ENCODE measurements at regions not wholly inside any gene's neighbourhood (a gene's known extent, or its start where the extent isn't known, plus 50 kb on each side); places are given as distances from the start of the nearest gene placed in this dataset.

DNA sequence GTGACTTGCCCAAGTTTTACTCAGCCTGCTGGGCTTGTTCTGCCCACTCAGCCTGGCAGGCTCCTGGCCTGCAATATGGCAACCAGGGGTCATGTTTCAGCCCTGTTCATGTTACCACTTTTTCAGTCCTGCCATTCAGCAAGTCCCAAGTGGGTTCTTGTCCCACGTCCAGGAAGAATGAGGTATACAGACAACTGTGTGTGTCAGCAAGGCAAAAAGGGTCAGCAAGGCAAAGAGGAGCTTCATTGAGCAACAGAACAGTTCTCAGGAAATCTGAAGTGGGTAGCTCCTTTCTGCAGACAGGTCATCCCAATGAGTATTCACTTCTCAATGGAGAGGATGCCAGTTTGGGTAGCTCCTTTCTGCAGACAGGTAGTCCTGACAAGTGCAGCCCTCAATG is 1233.3 kb upstream of the B3GALT2 start:
- ATAC-seq (no peak), FAIRE-seq (no peak), DNase-seq (ENCODE audit: low read depth, low spot score) (no peak)
- no peak overlapping the region for H3K4me3 ChIP-seq
- no peaks in the 10 kb centered on the region for H3K27me3 ChIP-seq (replicated peaks in 1 of 2; ENCODE audit: control insufficient read depth in 2 of 2, insufficient read depth in 2 of 2, low read length in 1 of 2)
- BruUV-seq (replicated peaks) = no TSS peak
- no peaks in the 10 kb centered on the region for H3K79me2 ChIP-seq (ENCODE audit: control insufficient read depth, insufficient read depth, low read length)
- no peak overlapping the region for H3K4me2 ChIP-seq (ENCODE audit: control insufficient read depth, insufficient read depth)
- POLR2A ChIA-PET = no interaction called here
- H3K27ac ChIP-seq (ENCODE audit: control insufficient read depth, insufficient read depth) = no peak overlapping the region
- no peaks in the 10 kb centered on the region for H3K36me3 ChIP-seq (ENCODE audit: control insufficient read depth in 2 of 2, insufficient read depth in 2 of 2, low read length in 1 of 2)
- in situ Hi-C loops (cut with MboI) = no loop called here
- no peaks in the 10 kb centered on the region for H3K4me1 ChIP-seq (ENCODE audit: control insufficient read depth, insufficient read depth, low read length)
- intact Hi-C loops (cut with micrococcal nuclease; ENCODE audit: unreplicated experiment) = no loop called here
- SMC1A ChIA-PET (ENCODE audit: uncharacterized antibody, unreplicated experiment) = no interaction called here
- no peaks in the 10 kb centered on the region for H3K9me3 ChIP-seq (replicated peaks; ENCODE audit: control insufficient read depth, insufficient read depth, low read length)
- no peak for TF ChIP-seq EGR1 (IDR thresholded peaks at IDR 0.05; ENCODE audit: borderline replicate concordance in 1 of 2, low read depth in 2 of 2, low read length in 2 of 2)
- TF ChIP-seq, protein P1, sequence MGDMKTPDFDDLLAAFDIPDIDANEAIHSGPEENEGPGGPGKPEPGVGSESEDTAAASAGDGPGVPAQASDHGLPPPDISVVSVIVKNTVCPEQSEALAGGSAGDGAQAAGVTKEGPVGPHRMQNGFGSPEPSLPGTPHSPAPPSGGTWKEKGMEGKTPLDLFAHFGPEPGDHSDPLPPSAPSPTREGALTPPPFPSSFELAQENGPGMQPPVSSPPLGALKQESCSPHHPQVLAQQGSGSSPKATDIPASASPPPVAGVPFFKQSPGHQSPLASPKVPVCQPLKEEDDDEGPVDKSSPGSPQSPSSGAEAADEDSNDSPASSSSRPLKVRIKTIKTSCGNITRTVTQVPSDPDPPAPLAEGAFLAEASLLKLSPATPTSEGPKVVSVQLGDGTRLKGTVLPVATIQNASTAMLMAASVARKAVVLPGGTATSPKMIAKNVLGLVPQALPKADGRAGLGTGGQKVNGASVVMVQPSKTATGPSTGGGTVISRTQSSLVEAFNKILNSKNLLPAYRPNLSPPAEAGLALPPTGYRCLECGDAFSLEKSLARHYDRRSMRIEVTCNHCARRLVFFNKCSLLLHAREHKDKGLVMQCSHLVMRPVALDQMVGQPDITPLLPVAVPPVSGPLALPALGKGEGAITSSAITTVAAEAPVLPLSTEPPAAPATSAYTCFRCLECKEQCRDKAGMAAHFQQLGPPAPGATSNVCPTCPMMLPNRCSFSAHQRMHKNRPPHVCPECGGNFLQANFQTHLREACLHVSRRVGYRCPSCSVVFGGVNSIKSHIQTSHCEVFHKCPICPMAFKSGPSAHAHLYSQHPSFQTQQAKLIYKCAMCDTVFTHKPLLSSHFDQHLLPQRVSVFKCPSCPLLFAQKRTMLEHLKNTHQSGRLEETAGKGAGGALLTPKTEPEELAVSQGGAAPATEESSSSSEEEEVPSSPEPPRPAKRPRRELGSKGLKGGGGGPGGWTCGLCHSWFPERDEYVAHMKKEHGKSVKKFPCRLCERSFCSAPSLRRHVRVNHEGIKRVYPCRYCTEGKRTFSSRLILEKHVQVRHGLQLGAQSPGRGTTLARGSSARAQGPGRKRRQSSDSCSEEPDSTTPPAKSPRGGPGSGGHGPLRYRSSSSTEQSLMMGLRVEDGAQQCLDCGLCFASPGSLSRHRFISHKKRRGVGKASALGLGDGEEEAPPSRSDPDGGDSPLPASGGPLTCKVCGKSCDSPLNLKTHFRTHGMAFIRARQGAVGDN (IDR thresholded peaks at IDR 0.05) = no peak
- TF ChIP-seq NFYB (IDR thresholded peaks at IDR 0.05; ENCODE audit: insufficient read depth, low read depth, low read length) = no peak
- TF ChIP-seq, protein P2, sequence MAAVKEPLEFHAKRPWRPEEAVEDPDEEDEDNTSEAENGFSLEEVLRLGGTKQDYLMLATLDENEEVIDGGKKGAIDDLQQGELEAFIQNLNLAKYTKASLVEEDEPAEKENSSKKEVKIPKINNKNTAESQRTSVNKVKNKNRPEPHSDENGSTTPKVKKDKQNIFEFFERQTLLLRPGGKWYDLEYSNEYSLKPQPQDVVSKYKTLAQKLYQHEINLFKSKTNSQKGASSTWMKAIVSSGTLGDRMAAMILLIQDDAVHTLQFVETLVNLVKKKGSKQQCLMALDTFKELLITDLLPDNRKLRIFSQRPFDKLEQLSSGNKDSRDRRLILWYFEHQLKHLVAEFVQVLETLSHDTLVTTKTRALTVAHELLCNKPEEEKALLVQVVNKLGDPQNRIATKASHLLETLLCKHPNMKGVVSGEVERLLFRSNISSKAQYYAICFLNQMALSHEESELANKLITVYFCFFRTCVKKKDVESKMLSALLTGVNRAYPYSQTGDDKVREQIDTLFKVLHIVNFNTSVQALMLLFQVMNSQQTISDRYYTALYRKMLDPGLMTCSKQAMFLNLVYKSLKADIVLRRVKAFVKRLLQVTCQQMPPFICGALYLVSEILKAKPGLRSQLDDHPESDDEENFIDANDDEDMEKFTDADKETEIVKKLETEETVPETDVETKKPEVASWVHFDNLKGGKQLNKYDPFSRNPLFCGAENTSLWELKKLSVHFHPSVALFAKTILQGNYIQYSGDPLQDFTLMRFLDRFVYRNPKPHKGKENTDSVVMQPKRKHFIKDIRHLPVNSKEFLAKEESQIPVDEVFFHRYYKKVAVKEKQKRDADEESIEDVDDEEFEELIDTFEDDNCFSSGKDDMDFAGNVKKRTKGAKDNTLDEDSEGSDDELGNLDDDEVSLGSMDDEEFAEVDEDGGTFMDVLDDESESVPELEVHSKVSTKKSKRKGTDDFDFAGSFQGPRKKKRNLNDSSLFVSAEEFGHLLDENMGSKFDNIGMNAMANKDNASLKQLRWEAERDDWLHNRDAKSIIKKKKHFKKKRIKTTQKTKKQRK (IDR thresholded peaks at IDR 0.05; ENCODE audit: low read depth, low read length) = no peak
- no peak for TF ChIP-seq PML (IDR thresholded peaks at IDR 0.05; ENCODE audit: low read length)
- no peak for TF ChIP-seq BRCA1 (IDR thresholded peaks at IDR 0.05; ENCODE audit: low read depth, low read length)
- TF ChIP-seq, protein P3, sequence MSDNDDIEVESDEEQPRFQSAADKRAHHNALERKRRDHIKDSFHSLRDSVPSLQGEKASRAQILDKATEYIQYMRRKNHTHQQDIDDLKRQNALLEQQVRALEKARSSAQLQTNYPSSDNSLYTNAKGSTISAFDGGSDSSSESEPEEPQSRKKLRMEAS (IDR thresholded peaks at IDR 0.05; ENCODE audit: low read depth, low read length) = no peak
- TF ChIP-seq HCFC1 (IDR thresholded peaks at IDR 0.05; ENCODE audit: low read length) = no peak
- no peak for TF ChIP-seq EP300 (IDR thresholded peaks at IDR 0.05; ENCODE audit: borderline replicate concordance in 1 of 2, control insufficient read depth in 1 of 2, low read depth in 2 of 2, low read length in 2 of 2)
- TF ChIP-seq, protein P4, sequence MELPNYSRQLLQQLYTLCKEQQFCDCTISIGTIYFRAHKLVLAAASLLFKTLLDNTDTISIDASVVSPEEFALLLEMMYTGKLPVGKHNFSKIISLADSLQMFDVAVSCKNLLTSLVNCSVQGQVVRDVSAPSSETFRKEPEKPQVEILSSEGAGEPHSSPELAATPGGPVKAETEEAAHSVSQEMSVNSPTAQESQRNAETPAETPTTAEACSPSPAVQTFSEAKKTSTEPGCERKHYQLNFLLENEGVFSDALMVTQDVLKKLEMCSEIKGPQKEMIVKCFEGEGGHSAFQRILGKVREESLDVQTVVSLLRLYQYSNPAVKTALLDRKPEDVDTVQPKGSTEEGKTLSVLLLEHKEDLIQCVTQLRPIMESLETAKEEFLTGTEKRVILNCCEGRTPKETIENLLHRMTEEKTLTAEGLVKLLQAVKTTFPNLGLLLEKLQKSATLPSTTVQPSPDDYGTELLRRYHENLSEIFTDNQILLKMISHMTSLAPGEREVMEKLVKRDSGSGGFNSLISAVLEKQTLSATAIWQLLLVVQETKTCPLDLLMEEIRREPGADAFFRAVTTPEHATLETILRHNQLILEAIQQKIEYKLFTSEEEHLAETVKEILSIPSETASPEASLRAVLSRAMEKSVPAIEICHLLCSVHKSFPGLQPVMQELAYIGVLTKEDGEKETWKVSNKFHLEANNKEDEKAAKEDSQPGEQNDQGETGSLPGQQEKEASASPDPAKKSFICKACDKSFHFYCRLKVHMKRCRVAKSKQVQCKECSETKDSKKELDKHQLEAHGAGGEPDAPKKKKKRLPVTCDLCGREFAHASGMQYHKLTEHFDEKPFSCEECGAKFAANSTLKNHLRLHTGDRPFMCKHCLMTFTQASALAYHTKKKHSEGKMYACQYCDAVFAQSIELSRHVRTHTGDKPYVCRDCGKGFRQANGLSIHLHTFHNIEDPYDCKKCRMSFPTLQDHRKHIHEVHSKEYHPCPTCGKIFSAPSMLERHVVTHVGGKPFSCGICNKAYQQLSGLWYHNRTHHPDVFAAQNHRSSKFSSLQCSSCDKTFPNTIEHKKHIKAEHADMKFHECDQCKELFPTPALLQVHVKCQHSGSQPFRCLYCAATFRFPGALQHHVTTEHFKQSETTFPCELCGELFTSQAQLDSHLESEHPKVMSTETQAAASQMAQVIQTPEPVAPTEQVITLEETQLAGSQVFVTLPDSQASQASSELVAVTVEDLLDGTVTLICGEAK (IDR thresholded peaks at IDR 0.05; ENCODE audit: borderline replicate concordance) = no peak
- no peak for TF ChIP-seq TBL1XR1 (IDR thresholded peaks at IDR 0.05; ENCODE audit: low read depth, low read length)
- no peak for TF ChIP-seq RAD51 (IDR thresholded peaks at IDR 0.05)
- H3K9ac ChIP-seq (ENCODE audit: control insufficient read depth, insufficient read depth, low read length) = no peak overlapping the region
- no peaks in the 10 kb centered on the region for H4K20me1 ChIP-seq (ENCODE audit: control insufficient read depth, insufficient read depth)
- CTCF ChIA-PET = no interaction called here
- WGBS (ENCODE audit: insufficient coverage, insufficient replicate concordance, low lambda C conversion rate, missing lambda C conversion rate) = 0% methylated on average over 1 of the region's 1 CpG
- RAD21 ChIA-PET (ENCODE audit: unreplicated experiment) = no interaction called here
- no peak overlapping the region for H2AFZ ChIP-seq (ENCODE audit: control insufficient read depth, low read depth, low read length)
